GM12878 (cell line): ENCODE measurements at regions not wholly inside any gene's neighbourhood (a gene's known extent, or its start where the extent isn't known, plus 50 kb on each side); places are given as distances from the start of the nearest gene placed in this dataset.

Source experiments
- BCL11A ChIP-seq: IDR thresholded peaks from 2 replicates; pipeline ENCODE4 v1.6.1; 2011; ENCODE audit warnings: low read depth, low read length
- MYB ChIP-seq: fragments of 150-350 bp; IDR thresholded peaks from 2 replicates; pipeline ENCODE4 v1.6.1; 2014; ENCODE audit warnings: mild to moderate bottlenecking, low read depth, low read length, borderline replicate concordance
- SUZ12 ChIP-seq: fragments of 200-600 bp; sonication (generic); IDR thresholded peaks from one replicate; pipeline ENCODE4 v1.6.1; 2018; ENCODE audit warnings: antibody characterized with exemption, mild to moderate bottlenecking; ENCODE audit not compliant: unreplicated experiment
- TF ChIP-seq, protein P1 (sequence below): fragments of 450-650 bp; IDR thresholded peaks from 2 replicates; pipeline ENCODE4 v1.6.1; 2016; ENCODE audit warnings: mild to moderate bottlenecking, moderate library complexity, borderline replicate concordance
- TF ChIP-seq, protein P2 (sequence below): fragments of 450-650 bp; IDR thresholded peaks from 2 replicates; pipeline ENCODE4 v1.6.1; 2017; ENCODE audit warnings: antibody characterized with exemption, mild to moderate bottlenecking, moderate library complexity
- TF ChIP-seq, protein P3 (sequence below): fragments of 450-650 bp; IDR thresholded peaks from 2 replicates; pipeline ENCODE4 v1.6.1; 2018; ENCODE audit warnings: mild to moderate bottlenecking, low read depth, moderate library complexity; ENCODE audit not compliant: partially characterized antibody

DNA sequence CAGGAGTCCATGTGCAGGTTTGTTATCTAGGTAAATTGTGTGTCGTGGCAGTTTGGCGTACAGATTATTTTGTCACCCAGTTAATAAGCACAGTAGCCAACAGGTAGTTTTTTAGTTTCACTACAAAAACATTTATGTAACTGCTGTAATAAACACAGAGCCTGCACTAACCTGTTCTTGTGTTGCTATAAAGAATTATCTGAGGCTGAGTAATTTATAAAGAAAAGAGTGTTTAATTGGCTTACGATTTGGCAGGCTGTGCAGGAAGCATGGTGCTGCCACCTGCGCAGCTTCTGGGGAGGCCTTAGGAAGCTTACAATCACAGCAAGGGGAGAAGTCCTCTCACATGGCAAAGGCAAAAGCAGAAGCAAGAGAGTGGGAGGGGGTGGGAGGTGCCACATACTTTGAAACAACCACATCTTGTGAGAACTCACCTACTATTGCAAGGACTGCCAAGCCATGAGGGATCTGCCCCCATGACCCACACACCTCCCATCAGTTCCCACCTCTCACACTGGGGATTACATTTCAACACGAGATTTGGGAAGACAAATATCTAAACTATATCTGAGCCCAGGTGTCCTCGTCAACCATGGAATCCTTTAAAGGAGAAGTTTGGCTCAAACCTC is 266.4 kb upstream of the GRIP1 start (continued):
- TF ChIP-seq, protein P1, sequence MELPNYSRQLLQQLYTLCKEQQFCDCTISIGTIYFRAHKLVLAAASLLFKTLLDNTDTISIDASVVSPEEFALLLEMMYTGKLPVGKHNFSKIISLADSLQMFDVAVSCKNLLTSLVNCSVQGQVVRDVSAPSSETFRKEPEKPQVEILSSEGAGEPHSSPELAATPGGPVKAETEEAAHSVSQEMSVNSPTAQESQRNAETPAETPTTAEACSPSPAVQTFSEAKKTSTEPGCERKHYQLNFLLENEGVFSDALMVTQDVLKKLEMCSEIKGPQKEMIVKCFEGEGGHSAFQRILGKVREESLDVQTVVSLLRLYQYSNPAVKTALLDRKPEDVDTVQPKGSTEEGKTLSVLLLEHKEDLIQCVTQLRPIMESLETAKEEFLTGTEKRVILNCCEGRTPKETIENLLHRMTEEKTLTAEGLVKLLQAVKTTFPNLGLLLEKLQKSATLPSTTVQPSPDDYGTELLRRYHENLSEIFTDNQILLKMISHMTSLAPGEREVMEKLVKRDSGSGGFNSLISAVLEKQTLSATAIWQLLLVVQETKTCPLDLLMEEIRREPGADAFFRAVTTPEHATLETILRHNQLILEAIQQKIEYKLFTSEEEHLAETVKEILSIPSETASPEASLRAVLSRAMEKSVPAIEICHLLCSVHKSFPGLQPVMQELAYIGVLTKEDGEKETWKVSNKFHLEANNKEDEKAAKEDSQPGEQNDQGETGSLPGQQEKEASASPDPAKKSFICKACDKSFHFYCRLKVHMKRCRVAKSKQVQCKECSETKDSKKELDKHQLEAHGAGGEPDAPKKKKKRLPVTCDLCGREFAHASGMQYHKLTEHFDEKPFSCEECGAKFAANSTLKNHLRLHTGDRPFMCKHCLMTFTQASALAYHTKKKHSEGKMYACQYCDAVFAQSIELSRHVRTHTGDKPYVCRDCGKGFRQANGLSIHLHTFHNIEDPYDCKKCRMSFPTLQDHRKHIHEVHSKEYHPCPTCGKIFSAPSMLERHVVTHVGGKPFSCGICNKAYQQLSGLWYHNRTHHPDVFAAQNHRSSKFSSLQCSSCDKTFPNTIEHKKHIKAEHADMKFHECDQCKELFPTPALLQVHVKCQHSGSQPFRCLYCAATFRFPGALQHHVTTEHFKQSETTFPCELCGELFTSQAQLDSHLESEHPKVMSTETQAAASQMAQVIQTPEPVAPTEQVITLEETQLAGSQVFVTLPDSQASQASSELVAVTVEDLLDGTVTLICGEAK: no peak
- TF ChIP-seq SUZ12 (no peak), MYB (no peak), BCL11A (no peak)
- TF ChIP-seq, protein P2, sequence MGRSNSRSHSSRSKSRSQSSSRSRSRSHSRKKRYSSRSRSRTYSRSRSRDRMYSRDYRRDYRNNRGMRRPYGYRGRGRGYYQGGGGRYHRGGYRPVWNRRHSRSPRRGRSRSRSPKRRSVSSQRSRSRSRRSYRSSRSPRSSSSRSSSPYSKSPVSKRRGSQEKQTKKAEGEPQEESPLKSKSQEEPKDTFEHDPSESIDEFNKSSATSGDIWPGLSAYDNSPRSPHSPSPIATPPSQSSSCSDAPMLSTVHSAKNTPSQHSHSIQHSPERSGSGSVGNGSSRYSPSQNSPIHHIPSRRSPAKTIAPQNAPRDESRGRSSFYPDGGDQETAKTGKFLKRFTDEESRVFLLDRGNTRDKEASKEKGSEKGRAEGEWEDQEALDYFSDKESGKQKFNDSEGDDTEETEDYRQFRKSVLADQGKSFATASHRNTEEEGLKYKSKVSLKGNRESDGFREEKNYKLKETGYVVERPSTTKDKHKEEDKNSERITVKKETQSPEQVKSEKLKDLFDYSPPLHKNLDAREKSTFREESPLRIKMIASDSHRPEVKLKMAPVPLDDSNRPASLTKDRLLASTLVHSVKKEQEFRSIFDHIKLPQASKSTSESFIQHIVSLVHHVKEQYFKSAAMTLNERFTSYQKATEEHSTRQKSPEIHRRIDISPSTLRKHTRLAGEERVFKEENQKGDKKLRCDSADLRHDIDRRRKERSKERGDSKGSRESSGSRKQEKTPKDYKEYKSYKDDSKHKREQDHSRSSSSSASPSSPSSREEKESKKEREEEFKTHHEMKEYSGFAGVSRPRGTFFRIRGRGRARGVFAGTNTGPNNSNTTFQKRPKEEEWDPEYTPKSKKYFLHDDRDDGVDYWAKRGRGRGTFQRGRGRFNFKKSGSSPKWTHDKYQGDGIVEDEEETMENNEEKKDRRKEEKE: no peak
- TF ChIP-seq, protein P3, sequence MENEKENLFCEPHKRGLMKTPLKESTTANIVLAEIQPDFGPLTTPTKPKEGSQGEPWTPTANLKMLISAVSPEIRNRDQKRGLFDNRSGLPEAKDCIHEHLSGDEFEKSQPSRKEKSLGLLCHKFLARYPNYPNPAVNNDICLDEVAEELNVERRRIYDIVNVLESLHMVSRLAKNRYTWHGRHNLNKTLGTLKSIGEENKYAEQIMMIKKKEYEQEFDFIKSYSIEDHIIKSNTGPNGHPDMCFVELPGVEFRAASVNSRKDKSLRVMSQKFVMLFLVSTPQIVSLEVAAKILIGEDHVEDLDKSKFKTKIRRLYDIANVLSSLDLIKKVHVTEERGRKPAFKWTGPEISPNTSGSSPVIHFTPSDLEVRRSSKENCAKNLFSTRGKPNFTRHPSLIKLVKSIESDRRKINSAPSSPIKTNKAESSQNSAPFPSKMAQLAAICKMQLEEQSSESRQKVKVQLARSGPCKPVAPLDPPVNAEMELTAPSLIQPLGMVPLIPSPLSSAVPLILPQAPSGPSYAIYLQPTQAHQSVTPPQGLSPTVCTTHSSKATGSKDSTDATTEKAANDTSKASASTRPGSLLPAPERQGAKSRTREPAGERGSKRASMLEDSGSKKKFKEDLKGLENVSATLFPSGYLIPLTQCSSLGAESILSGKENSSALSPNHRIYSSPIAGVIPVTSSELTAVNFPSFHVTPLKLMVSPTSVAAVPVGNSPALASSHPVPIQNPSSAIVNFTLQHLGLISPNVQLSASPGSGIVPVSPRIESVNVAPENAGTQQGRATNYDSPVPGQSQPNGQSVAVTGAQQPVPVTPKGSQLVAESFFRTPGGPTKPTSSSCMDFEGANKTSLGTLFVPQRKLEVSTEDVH: no peak
